Spleen (tissue), 7 donors: ENCODE measurements at regions not wholly inside any gene's neighbourhood (a gene's known extent, or its start where the extent isn't known, plus 50 kb on each side); places are given as distances from the start of the nearest gene placed in this dataset.

Source experiments
- CTCF ChIP-seq, 11 experiments: fragments of 200-600 bp in 7 of 11; fragments of 450-650 bp in 4 of 11; sonication (generic) in 4 of 11; IDR thresholded peaks in 8 of 11; conservative IDR thresholded peaks in 3 of 11; 1 replicate in 7 of 11; 2 replicates in 4 of 11; pipeline versions ENCODE4 v1.4.0 to v1.8.0; 2016 to 2021; ENCODE audit warnings: antibody characterized with exemption in 11 of 11, inconsistent platforms in 4 of 11, mild to moderate bottlenecking in 1 of 11
- POLR2A ChIP-seq, 3 donors: fragments of 450-650 bp; IDR thresholded peaks; one replicate each; pipeline ENCODE4 v1.5.1; 2017; ENCODE audit warnings: antibody characterized with exemption in 3 of 3, mild to moderate bottlenecking in 1 of 3
- POLR2AphosphoS5 ChIP-seq, 3 donors: sonication (generic); formaldehyde crosslinking; IDR thresholded peaks; one replicate each; pipeline ENCODE4 v1.5.1; 2017; ENCODE audit warnings: antibody characterized with exemption in 3 of 3
- donor health status: DM: no; HTN: no; CAD: no; lungs with moderate emphysema.
- donor health status: DM: no; HTN: no; CAD: no.
- donor health status: DM: no; HTN: no; CAD: no.

- TF ChIP-seq POLR2A (IDR thresholded peaks at IDR 0.05) = no peak
- no peak for TF ChIP-seq CTCF (IDR thresholded peaks at IDR 0.05 in 8 of 11, conservative IDR thresholded peaks at IDR 0.05 in 3 of 11)
- no peak for TF ChIP-seq POLR2AphosphoS5 (IDR thresholded peaks at IDR 0.05)
These were observed 120.8 kb downstream of the ENC1 start for GRCh38 chr5:74519679-74520078.
